ENCODE measurements at regions not wholly inside any gene's neighbourhood (a gene's known extent, or its start where the extent isn't known, plus 50 kb on each side); places are given as distances from the start of the nearest gene placed in this dataset.

- ChIA-PET POLR2A (ENCODE audit: partially characterized antibody) (no interaction called here), CTCF (ENCODE audit: partially characterized antibody) (no interaction called here)
- Histone ChIP-seq H2BK20ac (ENCODE audit: low read length) (no peak overlapping the region), H3K23me2 (ENCODE audit: low read depth, low read length) (no peaks in the 10 kb centered on the region; the same call in 1 of the 2 replicates), H4K5ac (ENCODE audit: insufficient read length, low read depth, low read length) (no peak overlapping the region), H3K27me3 (replicated peaks in 1 of 4; ENCODE audit: control insufficient read depth in 3 of 4, extremely low read depth in 1 of 4, insufficient read depth in 3 of 4, low read length in 3 of 4) (no peaks in the 10 kb centered on the region), H3K56ac (replicated peaks; ENCODE audit: insufficient read length, low read depth, low read length) (no peak overlapping the region), H3K4me2 (ENCODE audit: insufficient read depth in 1 of 2, low read depth in 2 of 2, low read length in 2 of 2) (no peak overlapping the region), H2AFZ (ENCODE audit: low read length) (no peak overlapping the region), H3K9ac (replicated peaks in 1 of 4; ENCODE audit: extremely low read depth in 1 of 4, low read depth in 3 of 4, low read length in 3 of 4) (no peak overlapping the region), H3K23ac (ENCODE audit: insufficient read length) (no peak overlapping the region), H3K79me2 (ENCODE audit: control insufficient read depth in 1 of 2, insufficient read depth in 2 of 2, low read length in 2 of 2) (no peaks in the 10 kb centered on the region), H2BK120ac (replicated peaks; ENCODE audit: low read depth, low read length) (no peak overlapping the region), H3K79me1 (ENCODE audit: low read depth, low read length) (no peaks in the 10 kb centered on the region), H3K18ac (ENCODE audit: extremely low read depth, low read length) (no peak overlapping the region), H3K4me1 (replicated peaks in 1 of 4; ENCODE audit: control insufficient read depth in 3 of 4, insufficient read depth in 4 of 4, low read length in 3 of 4) (peaks cover 0 to 7% (median 3%) of the 10 kb centered on the region in 4 experiments; a peak in 3 of 7 replicates), H2AK5ac (ENCODE audit: low read depth, low read length) (no peak overlapping the region), H4K91ac (replicated peaks; ENCODE audit: insufficient read length, low read length) (no peak overlapping the region), H3K4ac (replicated peaks; ENCODE audit: insufficient read length, low read depth, low read length) (no peak overlapping the region), H3K27ac (ENCODE audit: low read depth, low read length) (no peak overlapping the region), H3K9me3 (ENCODE audit: insufficient read depth in 2 of 2, low read depth in 1 of 2, low read length in 1 of 2) (no peaks in the 10 kb centered on the region), H3K14ac (ENCODE audit: insufficient read length) (no peak overlapping the region), H3K36me3 (ENCODE audit: control insufficient read depth in 2 of 4, insufficient read depth in 4 of 4, low read length in 3 of 4) (no peaks in the 10 kb centered on the region), H3K4me3 (ENCODE audit: extremely low read depth in 1 of 4, insufficient read depth in 2 of 4, low read depth in 3 of 4, low read length in 4 of 4) (no peak overlapping the region), H2BK5ac (ENCODE audit: low read depth, low read length) (no peak overlapping the region), H2BK12ac (ENCODE audit: low read depth, low read length) (no peak overlapping the region; the same call in 1 of the 2 replicates), H2BK15ac (ENCODE audit: low read length) (no peak overlapping the region), H4K20me1 (replicated peaks in 1 of 2; ENCODE audit: control insufficient read depth in 1 of 2, insufficient read depth in 2 of 2, low read length in 2 of 2) (no peaks in the 10 kb centered on the region), H4K8ac (ENCODE audit: extremely low read depth, insufficient read depth, low read length) (no peak overlapping the region)
- DNase-seq (ENCODE audit: low read depth in 1 of 2, low spot score in 2 of 2) (no peak), FAIRE-seq (no peak)
- TF ChIP-seq CTBP2 (IDR thresholded peaks at IDR 0.05; ENCODE audit: borderline replicate concordance, insufficient read depth, insufficient read length, low read length), result no peak
- TF ChIP-seq EP300 (IDR thresholded peaks at IDR 0.05; ENCODE audit: borderline replicate concordance in 1 of 2, low read depth in 2 of 2, low read length in 2 of 2), result no peak
- no peak for TF ChIP-seq SAP30 (IDR thresholded peaks at IDR 0.05; ENCODE audit: insufficient read depth, insufficient replicate concordance, low read length)
- TF ChIP-seq ASH2L (IDR thresholded peaks at IDR 0.05; ENCODE audit: low read length), result no peak
- TF ChIP-seq FOSL1 (IDR thresholded peaks at IDR 0.05; ENCODE audit: insufficient read depth, low read depth, low read length), result no peak
- 80% methylated on average over 2 of the region's 2 CpGs; no CpG with 5 or more reads in 1 of the 2 experiments for WGBS, 2 experiments (ENCODE audit: extremely low coverage in 1 of 2, insufficient coverage in 1 of 2, insufficient read length in 1 of 2, insufficient replicate concordance in 2 of 2, low coverage in 1 of 2, low lambda C conversion rate in 2 of 2, missing lambda C conversion rate in 1 of 2)
Measured at GRCh38 chr18:55857409-55857808, 269.4 kb upstream of the TCF4 start.

All from H1 (cell line).